ENCODE measurements at regions not wholly inside any gene's neighbourhood (a gene's known extent, or its start where the extent isn't known, plus 50 kb on each side); places are given as distances from the start of the nearest gene placed in this dataset.
A peak's percentile ranks its signal among the peaks of the same experiment; 100 is the strongest.

GRCh38 chr20:2203436-2203835, 92.4 kb upstream of the TGM3 start:
- ChIA-PET CTCF (no interaction called here), POLR2A (no interaction called here)
- DNase-seq (ENCODE audit: extremely low spot score): no peak
- TF ChIP-seq, protein P1, sequence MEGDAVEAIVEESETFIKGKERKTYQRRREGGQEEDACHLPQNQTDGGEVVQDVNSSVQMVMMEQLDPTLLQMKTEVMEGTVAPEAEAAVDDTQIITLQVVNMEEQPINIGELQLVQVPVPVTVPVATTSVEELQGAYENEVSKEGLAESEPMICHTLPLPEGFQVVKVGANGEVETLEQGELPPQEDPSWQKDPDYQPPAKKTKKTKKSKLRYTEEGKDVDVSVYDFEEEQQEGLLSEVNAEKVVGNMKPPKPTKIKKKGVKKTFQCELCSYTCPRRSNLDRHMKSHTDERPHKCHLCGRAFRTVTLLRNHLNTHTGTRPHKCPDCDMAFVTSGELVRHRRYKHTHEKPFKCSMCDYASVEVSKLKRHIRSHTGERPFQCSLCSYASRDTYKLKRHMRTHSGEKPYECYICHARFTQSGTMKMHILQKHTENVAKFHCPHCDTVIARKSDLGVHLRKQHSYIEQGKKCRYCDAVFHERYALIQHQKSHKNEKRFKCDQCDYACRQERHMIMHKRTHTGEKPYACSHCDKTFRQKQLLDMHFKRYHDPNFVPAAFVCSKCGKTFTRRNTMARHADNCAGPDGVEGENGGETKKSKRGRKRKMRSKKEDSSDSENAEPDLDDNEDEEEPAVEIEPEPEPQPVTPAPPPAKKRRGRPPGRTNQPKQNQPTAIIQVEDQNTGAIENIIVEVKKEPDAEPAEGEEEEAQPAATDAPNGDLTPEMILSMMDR (IDR thresholded peaks at IDR 0.05; ENCODE audit: control extremely low read depth, extremely low read depth, low read depth, missing control alignments): no peak

DNA sequence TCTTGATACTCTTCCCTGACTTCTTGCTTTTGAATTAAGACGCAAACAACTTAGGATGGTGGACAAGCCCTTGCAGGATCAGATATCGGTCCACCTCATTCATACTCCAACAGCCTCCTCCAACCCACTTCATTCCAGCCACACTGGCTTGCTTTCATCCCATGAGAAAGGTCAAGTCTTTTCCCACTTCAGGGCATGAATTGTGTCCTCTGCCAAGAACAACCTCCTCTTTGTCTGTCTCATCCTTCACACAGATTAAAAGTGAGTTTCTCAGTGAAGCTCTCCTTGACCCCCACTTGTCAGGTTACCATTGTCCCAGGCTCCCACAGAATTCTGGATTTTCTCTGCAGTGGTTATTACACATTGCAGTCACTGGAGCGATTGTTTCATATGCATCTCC, 91.8 kb upstream of the TGM3 start:
- CTCF ChIA-PET: no interaction called here
- no peak for DNase-seq (ENCODE audit: extremely low spot score)
- TF ChIP-seq, protein P1 (IDR thresholded peaks at IDR 0.05; ENCODE audit: control extremely low read depth, extremely low read depth, low read depth, missing control alignments): no peak
- POLR2A ChIA-PET: no interaction called here

- CTCF ChIA-PET: interaction anchor here (0.6 to 3.1 kb wide), 44 partner anchors 9 to 478 kb away, joined by 3 to 28 read pairs (median 4); partner anchors contain the start of gene SNRPB
- TF ChIP-seq, protein P1 (IDR thresholded peaks at IDR 0.05; ENCODE audit: control extremely low read depth, extremely low read depth, low read depth, missing control alignments): peak; percentile 77
- peak; percentile 86 for DNase-seq (ENCODE audit: extremely low spot score)
- POLR2A ChIA-PET: no interaction called here
Observed at GRCh38 chr20:2206957-2207769, 88.6 kb upstream of the TGM3 start.

GRCh38 chr20:2207770-2208097, 88.1 kb upstream of the TGM3 start:
- ChIA-PET CTCF (interaction anchor here (0.6 to 3.1 kb wide), 44 partner anchors 10 to 477 kb away, joined by 3 to 28 read pairs (median 4); partner anchors contain the start of gene SNRPB), POLR2A (no interaction called here)
- TF ChIP-seq, protein P1 (IDR thresholded peaks at IDR 0.05; ENCODE audit: control extremely low read depth, extremely low read depth, low read depth, missing control alignments): no peak
- no peak for DNase-seq (ENCODE audit: extremely low spot score)

GRCh38 chr20:2208897-2209296, 86.9 kb upstream of the TGM3 start:
- ChIA-PET POLR2A (interaction anchor here (0.7 kb wide), 1 partner anchor 259 kb away, joined by 3 read pairs; no protein-coding TSS in a partner anchor), CTCF (interaction anchor here (1.3 to 3.1 kb wide), 10 partner anchors 10 to 244 kb away, joined by 3 to 28 read pairs (median 10); no protein-coding TSS in a partner anchor)
- TF ChIP-seq, protein P1 (IDR thresholded peaks at IDR 0.05; ENCODE audit: control extremely low read depth, extremely low read depth, low read depth, missing control alignments): no peak
- no peak for DNase-seq (ENCODE audit: extremely low spot score)

GRCh38 chr20:2210646-2211552, 84.9 kb upstream of the TGM3 start:
- TF ChIP-seq, protein P1 (IDR thresholded peaks at IDR 0.05; ENCODE audit: control extremely low read depth, extremely low read depth, low read depth, missing control alignments): no peak
- DNase-seq (ENCODE audit: extremely low spot score): no peak
- CTCF ChIA-PET: interaction anchor here (1.1 to 2.0 kb wide), 2 partner anchors 10 to 176 kb away, joined by 3 to 6 read pairs; no protein-coding TSS in a partner anchor
- POLR2A ChIA-PET: no interaction called here
